T1000 (cell line): ENCODE measurements at regions not wholly inside any gene's neighbourhood (a gene's known extent, or its start where the extent isn't known, plus 50 kb on each side); places are given as distances from the start of the nearest gene placed in this dataset.

Experiments
- DNase-seq: peaks from one replicate; lab custom pipeline; 2025; ENCODE audit warnings: mixed read lengths; lab: John Stamatoyannopoulos, UW

DNA sequence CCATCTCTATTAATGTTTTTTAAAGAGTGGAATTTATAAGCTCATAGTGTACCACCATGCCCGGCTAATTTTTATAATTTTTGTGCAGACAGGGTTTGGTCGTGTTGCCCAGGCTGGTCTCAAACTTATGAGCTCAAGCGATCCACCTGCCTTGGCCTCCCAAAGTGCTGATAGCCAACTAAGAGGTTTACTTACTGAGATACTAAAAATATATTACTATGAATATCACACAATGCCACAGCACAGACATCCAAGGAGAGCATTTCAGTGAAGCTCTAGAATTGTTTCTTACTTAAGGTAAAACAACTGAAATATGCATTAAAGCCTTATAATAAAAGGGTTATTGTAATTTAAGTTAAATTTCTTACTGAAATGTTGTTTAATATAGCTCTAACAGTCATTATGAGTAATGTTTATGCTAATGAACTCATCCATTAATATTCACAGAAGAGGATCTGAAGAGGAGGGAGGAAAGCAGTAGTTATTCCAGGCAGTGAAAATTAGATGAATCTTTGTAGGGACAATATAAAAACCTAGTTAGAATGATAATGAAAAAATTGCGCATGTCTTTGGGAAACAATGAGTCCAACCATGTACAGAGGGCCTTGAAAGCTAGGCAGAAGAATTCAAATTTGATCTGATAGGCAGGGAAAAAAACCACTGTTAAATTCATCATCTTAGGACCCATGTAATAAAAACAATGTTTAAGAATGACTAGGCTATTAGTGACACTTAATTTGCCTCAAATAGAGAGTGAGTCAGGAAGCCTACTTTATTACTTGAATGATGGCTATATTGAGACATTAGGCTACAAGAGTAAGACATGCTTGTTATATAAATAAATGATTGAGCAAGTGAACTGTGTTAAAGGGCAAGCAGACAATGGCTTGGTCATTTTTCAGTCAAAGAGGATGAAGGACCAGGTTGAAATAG, 99.2 kb downstream of the SLC41A2 start:
- DNase-seq, result no peak

DNA sequence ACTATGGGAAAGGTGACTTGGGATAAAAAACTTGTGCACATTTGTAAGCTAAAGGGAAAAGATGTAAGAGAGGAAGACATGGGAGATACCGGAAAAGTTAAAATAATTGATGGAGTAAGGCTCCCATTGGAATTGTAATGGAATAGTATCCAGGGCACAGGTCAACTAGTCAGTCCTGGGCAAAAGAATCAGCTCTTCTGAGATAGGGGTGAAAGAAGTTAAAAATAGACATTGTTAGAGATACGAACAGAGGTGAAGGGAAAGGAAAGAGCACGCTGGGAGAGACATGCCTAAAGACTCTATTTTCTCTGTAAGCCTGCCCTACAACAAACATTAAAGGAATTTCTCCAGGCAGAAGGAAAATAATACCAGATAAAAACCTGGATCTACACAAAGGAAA, 101.6 kb downstream of the SLC41A2 start:
- no peak for DNase-seq

DNA sequence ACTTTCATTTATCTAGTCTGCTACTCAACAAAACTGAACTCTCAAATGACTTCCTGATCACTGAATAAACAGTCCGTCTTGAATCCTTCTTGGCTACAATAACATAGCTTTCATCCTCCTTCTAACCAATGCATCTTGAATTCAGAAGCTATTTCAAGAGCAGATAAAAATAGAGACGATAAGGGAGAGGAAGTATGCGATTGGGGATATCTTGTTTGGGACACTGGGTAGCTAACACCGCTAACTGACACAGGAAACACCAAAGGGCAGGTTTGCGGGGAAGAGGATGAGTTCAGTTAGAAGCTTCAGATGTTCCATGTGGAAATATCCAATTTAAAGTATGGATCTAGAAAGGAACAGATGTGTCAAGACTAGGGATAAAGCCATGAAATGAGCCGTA, 102.5 kb downstream of the SLC41A2 start:
- DNase-seq, result no peak

DNA sequence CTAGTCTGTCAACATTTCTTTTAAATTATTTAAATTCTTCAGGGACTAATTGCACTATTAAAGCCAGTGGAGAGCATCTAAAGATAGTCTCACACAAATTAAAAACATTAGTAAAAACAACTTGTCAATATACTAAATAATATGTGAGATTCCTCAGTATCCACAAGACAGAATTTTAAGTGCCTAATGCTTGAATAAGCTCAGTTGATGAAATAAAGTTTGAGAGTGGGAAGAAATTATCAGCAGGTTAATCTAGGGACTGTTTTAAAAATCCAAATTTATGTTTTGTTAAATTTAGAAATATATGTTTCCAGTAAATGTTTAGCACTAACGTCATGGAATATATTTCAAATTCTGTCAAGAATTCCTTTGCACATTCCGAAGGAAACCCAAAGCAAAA, 105.2 kb downstream of the SLC41A2 start:
- no peak for DNase-seq

DNA sequence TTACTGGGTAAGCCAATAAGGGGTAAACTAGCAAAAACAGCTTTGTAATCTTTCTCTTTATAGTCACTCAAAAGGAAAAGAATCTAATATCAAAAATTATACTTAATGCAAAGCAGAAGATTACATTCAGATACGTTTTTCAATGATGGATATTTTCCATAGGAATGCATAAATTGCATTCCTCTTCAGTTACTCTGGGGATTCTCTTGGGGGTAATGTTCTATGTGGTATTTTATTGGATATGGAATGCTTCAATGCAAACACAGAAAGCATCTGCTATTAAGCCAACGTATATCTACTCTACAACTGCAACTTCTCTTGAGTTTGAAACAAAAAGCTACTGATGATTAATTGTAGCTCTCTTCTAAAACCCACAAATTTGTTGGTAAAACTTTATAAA, 106.0 kb downstream of the SLC41A2 start:
- DNase-seq, result no peak

DNA sequence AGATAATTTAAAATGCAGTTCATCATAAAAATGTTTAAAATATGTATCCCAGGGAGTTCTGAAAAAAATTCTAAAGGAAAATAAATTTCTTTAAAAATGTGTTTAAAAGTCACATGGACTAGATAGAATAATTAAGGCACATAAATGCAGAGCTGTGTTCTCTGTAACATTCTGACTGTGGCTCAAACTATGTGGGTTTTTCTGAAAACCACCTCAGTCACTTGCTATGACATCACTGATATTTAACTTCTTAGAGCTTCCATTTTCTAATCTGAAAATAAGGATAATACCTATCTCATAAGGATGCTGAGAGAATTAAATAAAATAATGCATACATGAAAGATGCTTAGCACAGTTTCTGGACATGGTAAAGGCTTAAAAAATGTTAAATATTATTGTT, 107.3 kb downstream of the SLC41A2 start:
- no peak for DNase-seq

DNA sequence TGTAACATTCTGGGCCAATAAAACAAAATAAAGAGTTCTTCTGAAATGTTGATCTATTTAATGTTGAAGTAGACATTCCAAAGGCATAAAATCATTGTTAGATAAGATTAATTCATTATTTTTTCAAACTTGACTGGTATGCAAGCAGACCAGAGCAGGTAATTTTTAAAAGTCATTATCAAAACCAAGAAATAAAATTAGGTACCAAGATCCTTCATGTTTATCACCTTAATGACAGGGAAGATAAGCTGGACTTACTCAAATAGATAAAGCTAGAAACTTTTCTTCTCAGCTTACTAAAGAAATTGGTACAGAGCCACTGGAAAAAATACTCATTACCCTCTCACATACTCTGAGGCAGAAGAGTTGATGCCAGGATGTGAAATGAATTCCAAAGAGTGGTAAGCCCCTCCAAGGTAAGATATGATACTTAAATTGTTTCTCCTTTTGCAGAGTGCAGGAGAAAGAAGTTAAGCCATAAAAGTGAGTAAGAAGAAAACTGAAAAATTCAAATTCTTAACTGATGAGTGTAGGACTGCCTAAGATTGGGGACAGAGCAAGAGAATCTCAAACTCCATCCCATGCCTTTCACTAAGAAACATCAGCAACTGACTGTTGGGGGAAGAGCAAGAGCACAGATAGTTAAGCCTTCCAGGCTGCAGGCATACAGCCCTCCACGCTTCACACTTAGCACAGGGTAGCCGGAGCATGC, 111.9 kb downstream of the SLC41A2 start:
- DNase-seq, result no peak

DNA sequence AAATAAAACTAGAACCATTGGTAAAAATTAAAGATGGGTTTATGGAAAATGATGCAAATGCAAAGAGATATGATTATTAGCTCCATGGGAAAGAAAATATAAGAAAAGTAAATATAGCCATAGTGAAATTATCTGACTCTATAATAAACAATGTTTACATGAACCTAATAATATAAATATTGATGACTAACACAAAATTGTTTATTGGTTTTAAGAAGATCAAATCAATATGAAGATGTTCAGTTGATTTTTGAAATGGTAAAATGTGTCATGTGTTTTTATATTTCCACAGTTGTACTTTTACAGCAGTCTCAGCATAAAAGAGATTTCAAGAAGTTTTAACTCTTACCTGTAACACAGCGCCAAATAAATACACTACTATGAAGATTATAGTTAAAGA, 114.0 kb downstream of the SLC41A2 start:
- no peak for DNase-seq

DNA sequence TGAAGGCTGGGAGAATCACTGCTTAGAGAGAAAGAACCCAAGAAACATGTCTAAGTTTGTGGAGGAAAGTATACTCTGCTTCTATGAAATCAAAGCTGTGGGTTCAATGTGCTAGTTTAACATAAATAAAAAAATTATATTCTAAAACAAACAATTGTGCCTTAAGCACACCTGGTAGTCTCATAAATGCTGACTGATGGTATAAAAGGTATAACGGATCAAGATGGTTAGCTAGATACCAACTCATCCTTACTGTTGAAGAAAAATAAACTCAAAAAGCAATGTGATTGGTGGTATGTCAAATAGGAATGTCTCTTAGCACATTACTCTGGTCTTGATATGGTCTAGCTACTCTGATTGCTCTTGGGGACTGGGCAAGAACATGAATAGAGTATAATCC, 117.8 kb downstream of the SLC41A2 start:
- DNase-seq, result no peak

DNA sequence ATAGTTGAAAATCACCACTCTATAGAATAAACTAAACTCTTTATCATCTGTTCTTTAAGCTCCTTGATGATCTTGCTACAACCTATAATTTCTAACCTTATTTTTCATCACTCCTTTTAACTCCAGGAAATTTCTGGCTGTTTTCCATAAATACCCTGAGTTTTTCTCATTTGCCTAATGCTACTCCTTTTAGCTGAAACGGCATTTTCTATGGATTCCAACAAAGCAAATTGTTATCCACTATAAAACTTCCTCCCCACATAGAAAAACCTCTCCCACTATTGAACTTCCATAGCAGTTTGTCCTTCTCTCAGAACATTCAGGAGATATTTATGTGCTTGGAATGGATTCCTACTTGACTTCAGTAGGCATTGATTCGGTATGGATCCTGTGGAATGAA, 122.8 kb downstream of the SLC41A2 start:
- DNase-seq, result no peak

DNA sequence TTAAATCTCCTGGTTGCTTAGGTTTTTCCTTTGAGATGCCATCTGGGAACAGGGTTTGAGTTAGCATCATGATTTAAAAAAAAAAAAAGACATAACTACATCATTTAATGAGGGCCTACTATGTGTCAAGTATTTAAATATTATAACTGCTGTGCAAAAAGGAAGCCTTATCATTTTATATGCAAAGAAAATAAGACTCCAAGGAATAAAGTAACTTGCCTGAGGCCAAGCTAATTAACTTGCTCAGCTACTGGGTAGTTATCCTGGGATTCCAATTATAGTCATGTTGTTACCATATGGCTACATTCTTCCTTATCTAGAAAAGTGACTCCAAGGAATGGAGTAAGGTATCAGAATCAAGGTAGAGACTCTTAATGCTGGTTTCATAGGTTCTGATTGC, 123.5 kb downstream of the SLC41A2 start:
- no peak for DNase-seq

DNA sequence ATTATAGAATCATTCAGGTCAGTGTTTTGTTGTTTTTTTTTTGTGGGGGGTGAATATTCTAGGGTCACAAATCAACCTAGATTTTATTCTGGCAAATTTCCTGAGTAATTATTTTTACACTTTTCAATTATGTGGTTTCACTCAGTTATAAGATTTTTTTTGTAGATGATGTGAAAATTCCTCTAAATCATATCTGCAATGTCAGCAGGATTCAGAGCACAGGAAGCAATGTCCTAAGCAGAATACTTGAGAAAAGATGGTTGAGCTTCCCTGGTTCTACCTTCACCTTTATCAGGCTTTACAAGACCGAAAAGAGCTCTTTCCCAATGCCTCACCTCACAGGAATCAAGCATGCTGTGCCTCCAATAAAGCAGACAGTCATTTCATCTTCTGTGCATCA, 124.3 kb downstream of the SLC41A2 start:
- no peak for DNase-seq

DNA sequence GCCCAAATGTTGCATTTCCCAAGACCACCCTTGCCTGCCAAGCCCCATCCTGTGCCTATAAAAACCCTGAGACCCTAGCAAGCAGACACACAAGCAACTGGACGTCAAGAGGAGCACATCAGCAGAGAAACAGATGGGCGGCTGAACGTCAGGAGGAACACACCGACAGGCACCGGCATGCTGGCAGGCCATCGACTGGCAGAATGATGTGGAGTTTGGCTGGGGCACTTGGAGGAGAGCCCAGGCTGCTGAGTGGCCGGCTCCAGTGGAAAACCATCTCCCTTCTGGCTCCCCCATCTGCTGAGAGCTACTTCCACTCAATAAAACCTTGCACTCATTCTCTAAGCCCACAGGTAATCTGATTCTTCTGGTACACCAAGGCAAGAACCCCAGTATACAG, 130.1 kb downstream of the SLC41A2 start:
- DNase-seq, result no peak

DNA sequence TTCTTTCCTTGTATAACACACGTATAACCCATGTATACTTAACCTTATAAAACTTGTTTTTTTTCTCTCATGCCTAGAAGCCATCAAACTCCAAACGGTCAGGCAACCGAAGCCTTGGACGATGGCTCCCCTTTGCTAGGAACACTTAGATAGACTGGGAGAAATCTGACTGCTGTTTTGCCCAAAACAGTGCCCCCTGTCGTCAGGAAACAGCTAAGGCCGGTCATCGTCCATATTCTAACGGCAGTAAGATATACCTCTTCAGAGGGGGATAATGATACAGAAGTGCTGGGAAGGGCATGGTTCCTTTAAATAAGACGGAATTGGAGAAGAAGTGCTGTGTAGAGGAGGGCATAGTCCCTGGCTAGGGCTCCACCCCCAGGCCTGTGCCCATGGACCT, 130.5 kb downstream of the SLC41A2 start:
- no peak for DNase-seq

DNA sequence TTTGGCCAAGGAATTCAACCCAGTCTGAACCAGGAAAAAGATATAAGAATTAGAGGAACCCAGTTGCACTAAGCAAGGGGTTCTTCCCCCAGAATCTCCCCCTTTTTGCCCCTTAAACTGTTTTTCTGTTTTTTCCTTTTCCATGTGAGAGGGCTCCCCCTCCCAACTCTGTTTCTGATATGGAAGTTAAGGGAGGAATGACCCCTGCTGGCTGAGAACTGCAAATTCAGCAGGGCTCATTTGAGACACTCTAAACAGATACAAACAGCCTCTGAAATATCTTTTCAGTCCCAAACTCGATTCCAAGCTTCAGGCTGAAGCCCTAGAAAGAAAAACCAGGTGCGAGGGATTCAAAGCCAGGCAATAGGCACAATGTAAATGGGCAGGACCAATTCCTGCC, 132.7 kb downstream of the SLC41A2 start:
- no peak for DNase-seq

DNA sequence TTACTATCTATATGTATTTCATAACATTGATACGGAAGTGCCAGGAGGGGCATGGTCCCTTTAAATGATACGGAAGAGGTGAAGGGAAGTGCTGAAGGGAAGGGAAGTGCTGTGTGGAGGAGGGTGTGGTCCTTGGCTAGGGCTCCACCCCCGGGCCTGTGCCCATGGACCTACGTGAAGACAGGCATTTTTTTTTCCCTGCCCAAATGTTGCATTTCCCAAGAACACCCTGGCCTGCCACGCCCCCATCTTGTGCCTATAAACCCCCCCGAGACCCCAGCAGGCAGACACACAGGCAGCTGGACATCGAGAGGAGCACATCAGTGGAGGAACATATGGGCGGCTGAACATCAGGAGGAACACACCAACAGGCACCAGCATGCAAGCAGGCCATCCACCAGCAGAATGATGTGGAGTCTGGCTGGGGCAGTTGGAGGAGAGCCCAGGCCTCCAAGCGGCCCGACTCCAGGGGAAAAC, 134.1 kb downstream of the SLC41A2 start:
- DNase-seq, result no peak

DNA sequence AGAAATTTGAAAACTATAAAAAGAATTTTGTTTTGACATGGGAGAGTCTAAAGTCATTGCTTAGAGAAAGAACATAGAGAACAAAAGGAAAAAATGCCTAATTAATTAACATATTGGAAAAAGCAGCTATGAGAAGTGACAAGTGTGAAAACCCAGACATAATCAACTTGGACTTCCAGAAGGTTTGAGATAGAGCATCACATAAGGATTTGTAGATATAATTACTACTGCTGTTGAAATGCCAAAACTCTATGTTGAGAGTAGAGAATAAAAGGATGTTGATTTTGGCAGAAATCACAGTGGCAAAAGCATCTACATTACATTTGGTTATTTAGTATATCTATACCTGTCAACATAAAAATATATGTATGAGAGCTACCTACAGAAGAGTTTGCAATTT, 135.1 kb downstream of the SLC41A2 start:
- DNase-seq, result no peak

DNA sequence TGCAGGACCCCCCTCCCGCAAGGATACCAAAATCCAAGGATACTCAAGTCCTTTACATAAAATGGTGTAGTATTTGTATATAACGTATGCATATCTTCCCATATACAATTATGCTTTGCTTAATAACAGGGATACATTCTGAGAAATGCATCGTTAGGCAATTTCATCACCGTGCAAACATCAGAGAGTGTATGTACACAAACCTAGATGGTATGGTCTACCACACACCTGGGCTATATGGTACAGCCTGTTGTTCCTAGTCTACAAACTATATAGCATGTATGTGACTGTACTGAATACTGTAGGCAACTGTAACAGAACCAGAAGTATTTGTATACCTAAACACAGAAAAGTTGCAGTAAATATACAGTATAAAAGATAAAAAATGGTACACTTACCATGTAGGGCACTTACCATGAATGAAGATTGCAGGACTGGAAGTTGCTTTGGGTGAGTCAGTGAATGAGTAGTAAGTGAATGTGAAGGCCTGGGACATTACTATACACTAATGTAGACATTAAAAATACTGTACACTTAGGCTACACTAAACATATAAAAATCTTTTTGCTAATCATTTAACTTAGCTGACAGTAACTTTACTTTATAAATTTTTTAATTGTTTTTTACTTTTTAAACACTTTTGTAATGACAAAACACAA, 141.1 kb downstream of the SLC41A2 start:
- DNase-seq, result no peak

DNA sequence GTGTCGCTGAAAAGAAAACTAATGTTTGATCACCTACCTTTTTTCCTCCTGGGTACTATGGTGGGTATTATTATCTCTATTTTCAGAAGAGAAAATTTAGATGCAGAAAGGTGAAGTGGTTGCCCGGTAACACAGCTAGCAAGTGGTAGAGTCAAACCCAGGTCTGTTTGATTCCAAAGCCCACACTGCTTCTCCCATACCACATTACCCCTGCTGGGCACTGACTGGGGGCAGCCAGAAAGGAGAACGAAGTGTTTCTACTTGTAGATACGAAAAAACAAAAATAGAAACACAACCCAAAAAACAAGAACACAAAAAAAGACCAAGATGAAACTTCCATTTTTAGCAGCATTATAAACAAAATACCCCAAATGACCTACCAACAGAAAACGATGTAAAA, 142.2 kb downstream of the SLC41A2 start:
- DNase-seq, result no peak

DNA sequence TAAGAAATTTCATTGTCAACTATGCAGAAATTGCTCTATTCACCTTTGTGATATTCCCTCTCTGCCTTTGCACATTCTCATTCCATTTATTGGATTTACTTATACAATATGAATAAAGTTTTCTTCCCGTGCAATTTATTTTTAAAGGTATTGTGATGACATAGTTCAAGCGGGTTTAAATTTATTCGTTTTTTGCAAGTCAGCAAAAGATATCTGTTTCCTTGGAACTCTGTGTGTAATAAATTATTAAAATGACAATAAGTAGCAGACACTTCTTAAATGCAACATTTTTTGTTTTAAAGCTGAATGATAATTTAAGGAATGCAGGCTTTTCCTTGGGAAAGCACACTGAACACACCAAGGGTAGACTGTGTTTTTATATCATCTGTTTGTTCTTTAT, 143.1 kb downstream of the SLC41A2 start:
- DNase-seq, result no peak
